NCI-H2081 treated with DMSO at 0.1 percent for 48 hours (cell line): ENCODE measurements at regions not wholly inside any gene's neighbourhood (a gene's known extent, or its start where the extent isn't known, plus 50 kb on each side); places are given as distances from the start of the nearest gene placed in this dataset.
"Not testable (repeated sequence)": the region's sequence is repeated elsewhere in the genome, so short reads cannot be mapped to it uniquely, and the experiment has no call there.

ENCODE experiments used
- DNase-seq: peaks from one replicate; lab custom pipeline; 2025; lab: John Stamatoyannopoulos, UW

- no peak for DNase-seq
These were observed 986.5 kb downstream of the PCDH17 start for GRCh38 chr13:58617880-58618665.

GRCh38 chr13:58619396-58620113 is 988.0 kb downstream of the PCDH17 start:
- no peak for DNase-seq

- DNase-seq: no peak
These were observed 988.6 kb downstream of the PCDH17 start for GRCh38 chr13:58620176-58620575.

GRCh38 chr13:58625703-58626389 is 994.3 kb downstream of the PCDH17 start:
- DNase-seq: no peak

- DNase-seq: no peak
These were observed 999.2 kb downstream of the PCDH17 start for GRCh38 chr13:58630794-58631193.

- no peak for DNase-seq
These were observed 1001.7 kb downstream of the PCDH17 start for GRCh38 chr13:58633226-58633625.

- no peak for DNase-seq
These were observed 1023.5 kb downstream of the PCDH17 start for GRCh38 chr13:58655086-58655485.

GRCh38 chr13:58660826-58661225 is 1029.3 kb downstream of the PCDH17 start:
- no peak for DNase-seq

- DNase-seq: no peak
These were observed 1034.8 kb downstream of the PCDH17 start for GRCh38 chr13:58666331-58666730.

- DNase-seq: no peak
These were observed 1035.6 kb downstream of the PCDH17 start for GRCh38 chr13:58667096-58667495.

GRCh38 chr13:58680115-58680514 is 1048.6 kb downstream of the PCDH17 start:
- DNase-seq: no peak

GRCh38 chr13:58682616-58683015 is 1051.1 kb downstream of the PCDH17 start:
- no peak for DNase-seq

GRCh38 chr13:58687148-58687547 is 1055.6 kb downstream of the PCDH17 start:
- no peak for DNase-seq

GRCh38 chr13:58698531-58698930 is 1067.0 kb downstream of the PCDH17 start:
- no peak for DNase-seq

- DNase-seq: no peak
These were observed 1073.4 kb downstream of the PCDH17 start for GRCh38 chr13:58704953-58705352.

- no peak for DNase-seq
These were observed 1074.9 kb downstream of the PCDH17 start for GRCh38 chr13:58706421-58706820.

- DNase-seq: no peak
These were observed 1080.6 kb downstream of the PCDH17 start for GRCh38 chr13:58712191-58712590.

GRCh38 chr13:58714016-58714415 is 1082.5 kb downstream of the PCDH17 start:
- DNase-seq: not testable (repeated sequence)

GRCh38 chr13:58721273-58721672 is 1089.7 kb downstream of the PCDH17 start:
- no peak for DNase-seq

- DNase-seq: no peak
These were observed 1096.6 kb downstream of the PCDH17 start for GRCh38 chr13:58728126-58728525.

GRCh38 chr13:58729361-58729760 is 1097.8 kb downstream of the PCDH17 start:
- no peak for DNase-seq

GRCh38 chr13:58744686-58745085 is 1113.1 kb downstream of the PCDH17 start:
- DNase-seq: no peak

- DNase-seq: no peak
These were observed 1136.0 kb downstream of the PCDH17 start for GRCh38 chr13:58767566-58767965.
